NT2/D1 (cell line): ENCODE measurements at regions not wholly inside any gene's neighbourhood (a gene's known extent, or its start where the extent isn't known, plus 50 kb on each side); places are given as distances from the start of the nearest gene placed in this dataset.

Source experiments
- DNase-seq: peaks from one replicate; pipeline ENCODE4 v3.0.0-alpha.2; 2011; ENCODE audit warnings: low read depth, low spot score
- H3K27me3 ChIP-seq: 2 replicates; pipeline ENCODE4 v1.6.0; 2011; ENCODE audit warnings: mild to moderate bottlenecking; ENCODE audit not compliant: insufficient read length, insufficient read depth
- H3K36me3 ChIP-seq: 2 replicates; pipeline ENCODE4 v1.6.1; 2011; ENCODE audit warnings: mild to moderate bottlenecking, low read length, mixed read lengths; ENCODE audit not compliant: insufficient read depth, insufficient read length
- H3K4me1 ChIP-seq: 2 replicates; pipeline ENCODE4 v1.5.1; 2011; ENCODE audit not compliant: insufficient read depth, insufficient read length
- H3K4me3 ChIP-seq: 2 replicates; pipeline ENCODE4 v1.5.1; 2011; ENCODE audit warnings: low read depth; ENCODE audit not compliant: insufficient read length
- H3K9ac ChIP-seq: 2 replicates; pipeline ENCODE4 v1.6.0; 2011; ENCODE audit warnings: low read depth; ENCODE audit not compliant: insufficient read length
- H3K9me3 ChIP-seq: 2 replicates; pipeline ENCODE4 v1.5.1; 2011; ENCODE audit warnings: mild to moderate bottlenecking, low read length; ENCODE audit not compliant: insufficient read depth
- SUZ12 ChIP-seq: IDR thresholded peaks from 2 replicates; pipeline ENCODE4 v1.6.1; 2011; ENCODE audit not compliant: insufficient read length, insufficient read depth; ENCODE audit errors: extremely low read depth
- YY1 ChIP-seq: IDR thresholded peaks from 2 replicates; pipeline ENCODE4 v1.6.1; 2011; ENCODE audit not compliant: insufficient read length, insufficient read depth
- ZNF274 ChIP-seq: IDR thresholded peaks from 2 replicates; pipeline ENCODE4 v1.6.1; 2011; ENCODE audit warnings: mild to moderate bottlenecking, low read depth, low read length

- Histone ChIP-seq H3K4me3 (no peak overlapping the region), H3K9me3 (no peaks in the 10 kb centered on the region), H3K36me3 (no peaks in the 10 kb centered on the region), H3K4me1 (no peaks in the 10 kb centered on the region), H3K9ac (no peak overlapping the region), H3K27me3 (no peaks in the 10 kb centered on the region)
- TF ChIP-seq ZNF274 (no peak), SUZ12 (no peak), YY1 (no peak)
- DNase-seq, result no peak
These were observed 459.8 kb downstream of the IPMK start for GRCh38 chr10:57807906-57808305.

GRCh38 chr10:57806675-57807074 is 461.0 kb downstream of the IPMK start:
- no peaks in the 10 kb centered on the region for H3K9me3 ChIP-seq
- TF ChIP-seq YY1 (no peak), SUZ12 (no peak), ZNF274 (no peak)
- H3K4me1 ChIP-seq, result no peaks in the 10 kb centered on the region
- H3K9ac ChIP-seq, result no peak overlapping the region
- no peaks in the 10 kb centered on the region for H3K27me3 ChIP-seq
- no peak overlapping the region for H3K4me3 ChIP-seq
- no peaks in the 10 kb centered on the region for H3K36me3 ChIP-seq
- no peak for DNase-seq

GRCh38 chr10:57799625-57800024 is 468.1 kb downstream of the IPMK start:
- H3K9me3 ChIP-seq, result no peaks in the 10 kb centered on the region
- no peak overlapping the region for H3K9ac ChIP-seq
- H3K27me3 ChIP-seq, result no peaks in the 10 kb centered on the region
- TF ChIP-seq ZNF274 (no peak), YY1 (no peak), SUZ12 (no peak)
- DNase-seq, result no peak
- H3K36me3 ChIP-seq, result no peaks in the 10 kb centered on the region
- no peak overlapping the region for H3K4me3 ChIP-seq
- no peaks in the 10 kb centered on the region for H3K4me1 ChIP-seq

- no peak overlapping the region for H3K9ac ChIP-seq
- H3K9me3 ChIP-seq, result no peaks in the 10 kb centered on the region
- H3K4me1 ChIP-seq, result no peaks in the 10 kb centered on the region
- no peak overlapping the region for H3K4me3 ChIP-seq
- DNase-seq, result no peak
- TF ChIP-seq YY1, result no peak
- TF ChIP-seq SUZ12, result no peak
- TF ChIP-seq ZNF274, result no peak
- no peaks in the 10 kb centered on the region for H3K27me3 ChIP-seq
- H3K36me3 ChIP-seq, result no peaks in the 10 kb centered on the region
These were observed 468.9 kb downstream of the IPMK start for GRCh38 chr10:57798830-57799229.

- H3K9ac ChIP-seq, result no peak overlapping the region
- DNase-seq, result no peak
- H3K4me3 ChIP-seq, result no peak overlapping the region
- H3K27me3 ChIP-seq, result no peaks in the 10 kb centered on the region
- H3K4me1 ChIP-seq, result no peaks in the 10 kb centered on the region
- TF ChIP-seq SUZ12, result no peak
- TF ChIP-seq ZNF274, result no peak
- TF ChIP-seq YY1, result no peak
- no peaks in the 10 kb centered on the region; the same call in 1 of the 2 replicates for H3K9me3 ChIP-seq
- no peaks in the 10 kb centered on the region for H3K36me3 ChIP-seq
These were observed 476.1 kb downstream of the IPMK start for GRCh38 chr10:57791546-57791945.

- no peak overlapping the region for H3K4me3 ChIP-seq
These were observed 477.0 kb downstream of the IPMK start for GRCh38 chr10:57790703-57791102.

GRCh38 chr10:57788117-57788516 is 479.6 kb downstream of the IPMK start:
- Histone ChIP-seq H3K4me3 (no peak overlapping the region), H3K36me3 (no peaks in the 10 kb centered on the region), H3K9ac (no peak overlapping the region), H3K27me3 (no peaks in the 10 kb centered on the region), H3K9me3 (peaks cover 4% of the 10 kb centered on the region; the same call in 1 of the 2 replicates), H3K4me1 (no peaks in the 10 kb centered on the region)
- TF ChIP-seq SUZ12 (no peak), YY1 (no peak), ZNF274 (no peak)
- no peak for DNase-seq

More at GRCh38 chr10:57790703-57791102, 477.0 kb downstream of the IPMK start:
- H3K9ac ChIP-seq, result no peak overlapping the region
- no peaks in the 10 kb centered on the region for H3K27me3 ChIP-seq
- H3K9me3 ChIP-seq, result peaks cover 1% of the 10 kb centered on the region; the same call in 1 of the 2 replicates
- no peak for TF ChIP-seq SUZ12
- TF ChIP-seq YY1, result no peak
- TF ChIP-seq ZNF274, result no peak
- no peak for DNase-seq
- H3K4me1 ChIP-seq, result no peaks in the 10 kb centered on the region
- no peaks in the 10 kb centered on the region for H3K36me3 ChIP-seq
